ENCODE measurements at regions not wholly inside any gene's neighbourhood (a gene's known extent, or its start where the extent isn't known, plus 50 kb on each side); places are given as distances from the start of the nearest gene placed in this dataset.
"Not testable (repeated sequence)": the region's sequence is repeated elsewhere in the genome, so short reads cannot be mapped to it uniquely, and the experiment has no call there.

- DNase-seq, result no peak
Observed at GRCh38 chr12:97714107-97714563, 251.5 kb downstream of the RMST start.

GRCh38 chr12:97716356-97716755, 253.8 kb downstream of the RMST start:
- DNase-seq, result no peak

DNA sequence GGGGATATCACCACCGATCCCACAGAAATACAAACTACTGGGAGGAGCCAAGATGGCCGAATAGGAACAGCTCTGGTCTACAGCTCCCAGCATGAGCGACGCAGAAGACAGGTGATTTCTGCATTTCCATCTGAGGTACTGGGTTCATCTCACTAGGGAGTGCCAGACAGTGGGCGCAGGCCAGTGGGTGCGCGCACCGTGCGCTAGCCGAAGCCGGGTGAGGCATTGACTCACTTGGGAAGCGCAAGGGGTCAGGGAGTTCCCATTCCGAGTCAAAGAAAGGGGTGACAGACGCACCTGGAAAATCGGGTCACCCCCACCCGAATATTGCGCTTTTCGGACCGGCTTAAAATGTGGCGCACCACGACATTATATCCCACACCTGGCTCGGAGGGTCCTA, 261.2 kb downstream of the RMST start:
- DNase-seq, result not testable (repeated sequence)

GRCh38 chr12:97745406-97746101, 282.9 kb downstream of the RMST start:
- DNase-seq, result no peak

- DNase-seq, result no peak
Observed at GRCh38 chr12:97748298-97748697, 285.7 kb downstream of the RMST start.

DNA sequence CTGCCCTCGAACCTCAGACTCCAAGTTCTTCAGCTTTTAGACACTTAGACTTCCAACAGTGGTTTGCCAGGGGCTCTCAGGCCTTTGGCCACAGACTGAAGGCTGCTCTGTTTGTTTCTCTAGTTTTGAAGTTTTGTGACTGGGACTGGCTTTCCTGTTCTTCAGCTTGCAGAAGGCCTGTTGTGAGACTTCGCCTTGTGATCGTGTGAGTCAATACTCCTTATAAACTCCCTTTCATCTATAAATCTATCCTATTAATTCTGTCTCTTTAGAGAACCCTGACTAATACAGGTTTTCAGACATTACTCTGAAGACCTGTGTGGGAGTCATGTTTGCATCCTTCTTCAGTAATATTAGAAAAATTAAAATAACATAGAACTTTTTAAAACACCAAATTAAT, 289.1 kb downstream of the RMST start:
- no peak for DNase-seq

DNA sequence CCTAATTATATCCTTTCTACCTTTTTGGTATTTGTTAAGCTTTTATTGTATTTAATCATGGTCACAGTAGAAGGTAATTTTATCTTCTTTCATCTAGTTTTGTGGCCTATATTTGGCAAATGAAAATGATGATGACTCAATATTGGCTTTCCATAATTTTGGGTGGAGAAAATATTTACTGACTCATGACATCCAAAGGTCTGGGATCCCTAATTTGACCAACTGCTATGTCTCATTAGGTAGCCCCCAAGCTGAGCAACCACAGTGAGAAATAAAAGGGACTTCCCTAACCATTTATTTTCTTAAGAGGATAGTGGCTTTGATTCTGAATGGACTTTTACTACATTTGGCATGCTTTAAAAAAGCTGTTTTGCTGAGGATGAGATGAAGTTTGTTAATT, 289.5 kb downstream of the RMST start:
- DNase-seq, result no peak

DNA sequence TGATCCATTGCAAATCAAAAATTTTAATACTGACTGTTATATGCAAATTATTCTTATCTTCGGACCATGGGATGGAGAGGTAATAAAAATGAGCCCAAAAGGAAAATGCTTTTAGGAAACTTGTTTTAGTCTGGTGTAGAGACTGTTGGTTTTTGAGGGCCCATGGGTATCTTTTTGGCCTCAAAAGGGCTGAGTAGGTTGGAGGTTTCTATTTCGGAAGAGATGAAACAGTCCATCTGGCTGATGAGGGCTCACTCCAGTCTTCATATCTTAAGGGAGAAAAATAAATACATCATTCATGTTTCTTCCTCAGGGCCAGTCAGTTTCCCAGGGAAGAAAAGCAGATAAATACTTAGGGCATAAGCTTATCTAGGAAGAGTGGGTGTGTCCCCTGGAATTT, 290.7 kb downstream of the RMST start:
- DNase-seq, result no peak

DNA sequence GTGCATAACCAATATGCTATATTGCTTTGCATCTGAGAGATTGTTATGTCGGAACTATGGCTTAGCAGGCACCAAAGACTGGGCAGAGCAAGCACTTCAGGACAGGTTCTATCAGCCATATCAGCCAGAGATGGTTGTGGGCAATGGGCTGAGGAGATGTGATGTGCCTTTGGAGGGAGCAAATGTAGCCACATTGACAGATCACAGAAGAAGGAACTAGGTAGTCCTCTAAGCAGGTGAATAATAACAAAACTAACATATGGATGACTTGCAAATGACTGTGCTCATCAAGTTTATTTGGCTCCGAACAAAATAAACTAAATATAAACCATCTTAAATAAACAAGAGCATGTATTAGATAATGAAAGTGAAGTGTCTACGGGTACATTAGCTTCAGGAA, 291.7 kb downstream of the RMST start:
- DNase-seq, result no peak

- DNase-seq, result no peak
Observed at GRCh38 chr12:97756066-97756666, 293.6 kb downstream of the RMST start.

DNA sequence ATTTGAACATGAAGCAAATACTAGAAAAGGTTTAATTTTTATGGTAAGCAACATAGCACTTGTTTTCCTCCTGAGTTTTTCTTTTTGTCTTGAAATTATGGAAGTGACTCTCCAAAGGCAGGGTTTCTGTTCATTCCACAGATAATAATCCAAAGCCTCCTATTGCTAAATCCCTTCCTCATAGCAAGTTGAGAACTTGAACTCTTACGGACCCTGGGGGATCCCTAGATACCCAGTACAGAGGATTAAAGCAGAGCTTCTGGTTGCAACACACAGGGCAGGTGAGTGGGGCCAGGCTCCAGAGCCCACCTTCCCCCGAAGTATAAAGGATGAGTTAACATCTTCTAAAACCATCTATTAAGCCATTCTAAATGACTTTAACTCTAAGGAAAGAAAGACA, 294.1 kb downstream of the RMST start:
- no peak for DNase-seq

GRCh38 chr12:97757481-97758193, 295.0 kb downstream of the RMST start:
- no peak for DNase-seq

DNA sequence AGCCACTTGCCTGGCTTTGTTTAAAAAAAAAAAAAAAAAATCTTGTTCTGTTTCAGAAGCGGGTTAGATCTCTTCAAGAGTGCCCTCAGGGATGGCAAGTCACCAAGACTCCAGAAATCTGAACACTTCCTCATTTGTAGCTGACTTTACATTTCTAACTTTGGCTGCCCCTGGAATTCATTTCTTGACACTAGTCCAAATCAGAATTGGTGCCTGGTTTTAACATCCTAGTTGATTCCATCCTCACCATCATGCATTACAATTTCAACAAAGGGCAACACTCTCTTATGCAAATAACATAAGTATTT, 295.5 kb downstream of the RMST start:
- no peak for DNase-seq

DNA sequence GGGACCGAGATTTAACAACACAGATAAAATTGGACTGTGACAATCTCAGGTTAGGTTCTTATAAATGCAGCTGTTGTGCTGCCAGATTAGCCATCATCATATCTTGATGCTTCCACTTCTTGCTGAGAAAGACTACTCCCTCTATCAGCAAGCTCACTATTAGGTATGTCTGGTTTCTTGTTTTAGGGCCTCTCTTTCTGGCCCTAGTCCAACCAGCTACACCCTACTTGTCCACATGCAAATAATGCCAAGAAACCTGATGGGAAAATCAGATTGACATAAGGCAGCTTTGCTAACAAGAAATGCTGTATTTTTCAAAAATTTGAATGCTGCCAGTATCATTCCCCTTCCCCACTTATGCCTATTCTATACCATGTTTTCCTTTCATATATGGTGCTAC, 296.0 kb downstream of the RMST start:
- DNase-seq, result no peak

GRCh38 chr12:97760601-97761000, 298.0 kb downstream of the RMST start:
- DNase-seq, result no peak

DNA sequence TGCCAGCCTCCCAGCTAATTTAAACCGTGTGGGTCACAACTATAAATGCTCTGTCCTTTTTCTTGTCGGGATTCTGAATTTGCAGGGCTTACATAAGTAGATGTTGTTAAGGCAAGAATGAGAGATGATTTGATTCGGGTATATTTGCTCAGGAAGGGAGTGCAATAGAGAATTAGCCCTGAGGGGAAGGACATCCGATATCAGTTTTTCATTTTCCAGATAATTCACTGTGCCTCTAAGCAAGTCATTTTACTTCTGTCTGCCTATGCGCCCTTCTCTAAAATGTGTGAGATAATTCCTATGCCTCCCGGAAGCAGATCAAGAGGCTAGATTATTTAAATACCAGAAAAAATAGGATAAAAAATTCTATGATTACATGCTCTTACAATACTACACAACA, 300.5 kb downstream of the RMST start:
- DNase-seq, result no peak

GRCh38 chr12:97764700-97765099, 302.1 kb downstream of the RMST start:
- DNase-seq, result no peak

DNA sequence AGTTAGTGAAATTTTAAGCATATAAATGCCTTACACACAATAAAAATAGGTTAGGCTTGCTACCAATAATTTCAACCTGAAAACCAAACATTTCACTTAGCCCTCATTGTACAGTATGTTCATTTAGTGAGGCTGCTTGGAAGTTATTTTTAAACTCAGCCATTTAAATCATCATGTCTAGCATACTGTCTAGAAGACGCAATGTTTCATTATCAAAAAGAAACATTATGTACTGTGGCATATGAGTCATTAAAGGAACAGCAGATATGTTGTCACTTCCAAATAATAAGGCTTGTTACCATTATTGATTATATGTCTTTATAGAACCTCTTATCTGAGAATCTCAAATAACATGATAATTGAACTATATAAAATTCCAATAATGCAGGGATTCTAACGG, 304.7 kb downstream of the RMST start:
- no peak for DNase-seq

DNA sequence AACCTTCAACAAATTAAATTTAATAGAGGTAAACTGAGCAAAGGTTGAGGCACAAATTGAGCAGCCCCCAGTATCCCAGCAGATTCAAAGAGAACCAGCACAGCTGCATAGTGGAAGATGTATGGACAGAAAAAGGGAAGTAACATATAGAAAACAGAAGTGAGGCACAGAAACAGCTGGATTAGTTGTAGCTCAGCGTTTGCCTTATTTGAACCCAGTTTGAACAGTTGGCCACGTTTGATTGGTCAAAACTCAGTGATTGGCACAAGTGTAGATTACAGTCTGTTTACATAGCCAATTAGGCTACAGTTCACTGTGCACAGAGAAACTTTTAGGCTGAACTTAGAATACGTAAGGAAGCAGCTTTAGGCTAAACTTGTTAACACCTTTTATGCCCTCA, 315.5 kb downstream of the RMST start:
- no peak for DNase-seq

DNA sequence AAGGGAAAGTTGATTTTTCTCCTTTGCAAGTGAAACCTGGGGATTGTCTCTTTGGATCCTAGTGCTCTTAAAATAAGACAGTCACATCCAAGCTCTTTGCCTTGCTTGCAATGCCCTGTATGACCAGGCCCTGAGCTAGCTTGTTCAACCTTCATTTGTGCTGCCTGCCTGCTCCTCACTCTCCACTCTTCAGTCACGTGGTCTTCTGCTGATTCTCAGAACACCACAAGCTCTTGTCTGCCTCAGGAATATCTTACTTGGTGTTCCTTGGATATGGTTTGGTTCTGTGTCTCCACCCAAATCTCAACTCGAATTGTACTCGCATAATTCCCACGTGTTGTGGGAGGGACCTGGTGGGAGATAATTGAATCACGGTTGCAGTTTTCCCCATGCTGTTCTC, 318.7 kb downstream of the RMST start:
- DNase-seq, result no peak

DNA sequence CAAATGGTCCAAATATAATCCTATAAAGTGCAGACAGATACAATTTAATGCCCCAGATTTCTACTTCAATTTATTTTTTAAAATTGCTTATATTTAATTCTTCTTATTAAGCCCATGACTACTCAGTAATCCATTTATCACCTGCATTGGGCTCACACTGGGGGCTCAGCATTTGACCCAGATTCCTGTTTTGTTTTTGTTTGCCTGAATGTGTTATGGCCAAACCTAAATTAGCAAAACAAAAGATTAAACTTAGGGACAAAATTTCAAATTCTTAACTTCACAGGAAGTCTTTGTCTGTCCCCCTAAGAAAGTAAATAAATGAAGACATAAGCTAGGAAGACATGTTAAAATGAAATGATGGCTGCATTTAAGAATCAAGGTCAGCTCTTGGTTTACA, 322.3 kb downstream of the RMST start:
- no peak for DNase-seq

GRCh38 chr12:97790281-97790680, 327.7 kb downstream of the RMST start:
- DNase-seq, result no peak

GRCh38 chr12:97797473-97797872, 334.9 kb downstream of the RMST start:
- no peak for DNase-seq

DNA sequence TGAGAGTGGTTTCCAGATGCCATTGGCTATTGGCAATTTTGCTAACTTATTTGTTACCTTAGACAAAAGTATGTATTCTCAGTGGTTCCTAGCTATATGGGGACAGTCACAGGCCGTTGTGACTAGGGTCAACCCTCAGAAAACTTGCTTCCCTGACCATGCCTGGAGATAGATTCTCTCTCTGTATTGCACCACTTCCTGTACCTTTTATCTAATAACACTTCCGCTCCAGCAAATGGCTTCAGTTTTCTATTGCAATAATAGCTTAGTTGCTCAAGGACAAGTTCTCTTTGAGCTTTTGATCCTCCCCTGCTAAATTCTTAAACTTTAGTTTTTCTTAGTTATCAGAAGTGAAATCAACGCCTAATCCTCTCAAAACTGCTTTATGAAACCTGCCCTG, 338.0 kb downstream of the RMST start:
- no peak for DNase-seq

Data from activated naive CD4-positive, alpha-beta T cell treated with anti-CD3 and anti-CD28 coated beads, Interleukin-2, amount 50 U/mL, for 16 hours (primary cell).